ENCODE measurements at regions not wholly inside any gene's neighbourhood (a gene's known extent, or its start where the extent isn't known, plus 50 kb on each side); places are given as distances from the start of the nearest gene placed in this dataset.

- TF ChIP-seq, protein P1, sequence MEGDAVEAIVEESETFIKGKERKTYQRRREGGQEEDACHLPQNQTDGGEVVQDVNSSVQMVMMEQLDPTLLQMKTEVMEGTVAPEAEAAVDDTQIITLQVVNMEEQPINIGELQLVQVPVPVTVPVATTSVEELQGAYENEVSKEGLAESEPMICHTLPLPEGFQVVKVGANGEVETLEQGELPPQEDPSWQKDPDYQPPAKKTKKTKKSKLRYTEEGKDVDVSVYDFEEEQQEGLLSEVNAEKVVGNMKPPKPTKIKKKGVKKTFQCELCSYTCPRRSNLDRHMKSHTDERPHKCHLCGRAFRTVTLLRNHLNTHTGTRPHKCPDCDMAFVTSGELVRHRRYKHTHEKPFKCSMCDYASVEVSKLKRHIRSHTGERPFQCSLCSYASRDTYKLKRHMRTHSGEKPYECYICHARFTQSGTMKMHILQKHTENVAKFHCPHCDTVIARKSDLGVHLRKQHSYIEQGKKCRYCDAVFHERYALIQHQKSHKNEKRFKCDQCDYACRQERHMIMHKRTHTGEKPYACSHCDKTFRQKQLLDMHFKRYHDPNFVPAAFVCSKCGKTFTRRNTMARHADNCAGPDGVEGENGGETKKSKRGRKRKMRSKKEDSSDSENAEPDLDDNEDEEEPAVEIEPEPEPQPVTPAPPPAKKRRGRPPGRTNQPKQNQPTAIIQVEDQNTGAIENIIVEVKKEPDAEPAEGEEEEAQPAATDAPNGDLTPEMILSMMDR (conservative IDR thresholded peaks at IDR 0.05 in 1 of 2, IDR thresholded peaks at IDR 0.05 in 1 of 2; ENCODE audit: low read depth in 1 of 2, low read length in 2 of 2): no peak
- TF ChIP-seq EZH2 (IDR thresholded peaks at IDR 0.05; ENCODE audit: low read length, missing control alignments): no peak
- Histone ChIP-seq H3K4me3 (replicated peaks in 1 of 4; ENCODE audit: control extremely low read depth in 1 of 4, insufficient read depth in 1 of 4, low read depth in 3 of 4, low read length in 4 of 4) (no peak overlapping the region), H3K27ac (ENCODE audit: insufficient read depth, low read length) (no peak overlapping the region), H3K9ac (ENCODE audit: insufficient read depth, low read length) (no peak overlapping the region), H3K4me1 (ENCODE audit: control insufficient read depth, extremely low read depth, insufficient read depth, low read length) (no peaks in the 10 kb centered on the region), H3K36me3 (ENCODE audit: control insufficient read depth, insufficient read depth, low read length) (no peaks in the 10 kb centered on the region), H2AFZ (ENCODE audit: low read length) (no peak overlapping the region), H3K9me3 (ENCODE audit: control insufficient read depth, insufficient read depth, low read depth, low read length) (no peaks in the 10 kb centered on the region), H4K20me1 (ENCODE audit: control insufficient read depth, extremely low read depth, insufficient read depth, low read length) (no peaks in the 10 kb centered on the region), H3K79me2 (ENCODE audit: control insufficient read depth, insufficient read depth, low read length) (no peaks in the 10 kb centered on the region), H3K27me3 (ENCODE audit: control insufficient read depth, insufficient read depth, low read length) (no peaks in the 10 kb centered on the region), H3K4me2 (ENCODE audit: extremely low read depth, insufficient read depth, low read length) (no peak overlapping the region)
- no peak for DNase-seq (ENCODE audit: low read depth in 2 of 2)
These were observed 742.9 kb downstream of the TLR4 start for GRCh38 chr9:118446943-118447639.

DNA sequence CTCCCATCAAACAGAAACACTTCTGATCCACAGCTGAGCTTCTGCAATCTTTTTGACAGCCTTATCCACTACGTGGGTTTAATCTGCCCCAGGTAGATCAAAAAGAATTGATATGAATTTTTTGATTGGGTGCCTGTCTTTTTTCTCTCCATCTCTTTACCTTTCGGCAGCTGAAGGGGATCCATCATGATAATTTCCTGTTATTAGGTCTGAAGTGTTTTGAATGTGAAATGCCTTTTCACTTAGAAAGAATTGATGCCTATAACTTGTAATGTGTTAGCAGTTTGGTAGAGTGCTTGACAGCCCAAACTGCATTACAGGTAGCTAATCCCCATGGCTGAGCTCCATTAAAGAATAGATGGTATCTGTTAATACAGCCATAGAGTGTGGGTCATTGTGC, 745.4 kb downstream of the TLR4 start:
- H3K9me3 ChIP-seq (ENCODE audit: control insufficient read depth, insufficient read depth, low read depth, low read length): no peaks in the 10 kb centered on the region
- H3K27me3 ChIP-seq (ENCODE audit: control insufficient read depth, insufficient read depth, low read length): no peaks in the 10 kb centered on the region
- no peak overlapping the region for H3K9ac ChIP-seq (ENCODE audit: insufficient read depth, low read length)
- no peak overlapping the region for H3K4me2 ChIP-seq (ENCODE audit: extremely low read depth, insufficient read depth, low read length)
- H3K27ac ChIP-seq (ENCODE audit: insufficient read depth, low read length): no peak overlapping the region
- H3K4me3 ChIP-seq (replicated peaks in 1 of 4; ENCODE audit: control extremely low read depth in 1 of 4, insufficient read depth in 1 of 4, low read depth in 3 of 4, low read length in 4 of 4): no peak overlapping the region
- no peaks in the 10 kb centered on the region for H3K4me1 ChIP-seq (ENCODE audit: control insufficient read depth, extremely low read depth, insufficient read depth, low read length)
- H2AFZ ChIP-seq (ENCODE audit: low read length): no peak overlapping the region
- H4K20me1 ChIP-seq (ENCODE audit: control insufficient read depth, extremely low read depth, insufficient read depth, low read length): no peaks in the 10 kb centered on the region
- no peaks in the 10 kb centered on the region for H3K36me3 ChIP-seq (ENCODE audit: control insufficient read depth, insufficient read depth, low read length)
- H3K79me2 ChIP-seq (ENCODE audit: control insufficient read depth, insufficient read depth, low read length): no peaks in the 10 kb centered on the region
- TF ChIP-seq, protein P1 (conservative IDR thresholded peaks at IDR 0.05 in 1 of 2, IDR thresholded peaks at IDR 0.05 in 1 of 2; ENCODE audit: low read depth in 1 of 2, low read length in 2 of 2): no peak
- no peak for TF ChIP-seq EZH2 (IDR thresholded peaks at IDR 0.05; ENCODE audit: low read length, missing control alignments)
- DNase-seq (ENCODE audit: low read depth in 2 of 2): no peak

DNA sequence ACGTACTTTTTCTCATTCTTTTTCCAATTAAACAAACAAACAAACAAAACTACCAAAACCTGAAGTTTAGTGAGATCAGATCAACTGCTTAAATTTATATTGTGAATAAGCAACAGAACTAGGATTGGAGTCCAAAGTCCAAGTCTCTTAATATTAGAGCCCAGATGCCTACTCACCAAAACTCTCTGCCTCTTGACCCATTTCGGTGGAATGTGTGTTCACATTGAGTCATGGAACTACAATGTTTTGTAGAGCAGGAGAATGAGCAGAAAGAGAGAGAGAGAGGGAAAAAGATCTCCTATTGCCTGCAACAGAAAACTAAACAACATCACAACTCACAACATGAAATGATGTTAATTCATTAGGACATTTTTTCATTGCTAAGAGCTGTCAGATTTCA, 751.1 kb downstream of the TLR4 start:
- no peak overlapping the region for H3K4me3 ChIP-seq (replicated peaks in 1 of 4; ENCODE audit: control extremely low read depth in 1 of 4, insufficient read depth in 1 of 4, low read depth in 3 of 4, low read length in 4 of 4)

More for the DNA sequence above, 751.1 kb downstream of the TLR4 start:
- DNase-seq (ENCODE audit: low read depth in 2 of 2): no peak
- TF ChIP-seq, protein P1 (conservative IDR thresholded peaks at IDR 0.05 in 1 of 2, IDR thresholded peaks at IDR 0.05 in 1 of 2; ENCODE audit: low read depth in 1 of 2, low read length in 2 of 2): no peak
- no peak for TF ChIP-seq EZH2 (IDR thresholded peaks at IDR 0.05; ENCODE audit: low read length, missing control alignments)
- no peaks in the 10 kb centered on the region for H3K79me2 ChIP-seq (ENCODE audit: control insufficient read depth, insufficient read depth, low read length)
- H3K27me3 ChIP-seq (ENCODE audit: control insufficient read depth, insufficient read depth, low read length): no peaks in the 10 kb centered on the region
- H3K36me3 ChIP-seq (ENCODE audit: control insufficient read depth, insufficient read depth, low read length): no peaks in the 10 kb centered on the region
- no peaks in the 10 kb centered on the region for H3K9me3 ChIP-seq (ENCODE audit: control insufficient read depth, insufficient read depth, low read depth, low read length)
- H3K4me2 ChIP-seq (ENCODE audit: extremely low read depth, insufficient read depth, low read length): no peak overlapping the region
- H3K9ac ChIP-seq (ENCODE audit: insufficient read depth, low read length): no peak overlapping the region
- H4K20me1 ChIP-seq (ENCODE audit: control insufficient read depth, extremely low read depth, insufficient read depth, low read length): no peaks in the 10 kb centered on the region
- no peak overlapping the region for H3K27ac ChIP-seq (ENCODE audit: insufficient read depth, low read length)
- no peaks in the 10 kb centered on the region for H3K4me1 ChIP-seq (ENCODE audit: control insufficient read depth, extremely low read depth, insufficient read depth, low read length)
- no peak overlapping the region for H2AFZ ChIP-seq (ENCODE audit: low read length)
